Esophagus muscularis mucosa (tissue), 4 donors: ENCODE measurements at regions not wholly inside any gene's neighbourhood (a gene's known extent, or its start where the extent isn't known, plus 50 kb on each side); places are given as distances from the start of the nearest gene placed in this dataset.

Experiments used
- DNase-seq: peaks from one replicate; pipeline ENCODE4 v3.0.0-alpha.2; 2017; ENCODE audit errors: extremely low spot score
- H3K27ac ChIP-seq, 4 donors: fragments of 200-600 bp; sonication (generic); replicated peaks in 1 of 4; 1 replicate in 3 of 4; 2 replicates in 1 of 4; pipeline ENCODE4 v1.5.1; 2016 to 2019; ENCODE audit warnings: mild to moderate bottlenecking in 1 of 4
- H3K27me3 ChIP-seq, 4 donors: fragments of 200-600 bp; sonication (generic); one replicate each; pipeline versions ENCODE4 v1.5.1 to v1.6.0; 2016 to 2019
- H3K36me3 ChIP-seq, 4 donors: fragments of 200-600 bp; sonication (generic); one replicate each; pipeline ENCODE4 v1.5.1; 2016 to 2019
- H3K4me1 ChIP-seq, 4 donors: fragments of 200-600 bp; sonication (generic); one replicate each; pipeline ENCODE4 v1.5.1; 2016 to 2019
- H3K4me3 ChIP-seq, 4 donors: fragments of 200-600 bp; sonication (generic); 1 replicate in 2 of 4; 2 replicates in 2 of 4; pipeline ENCODE4 v1.5.1; 2016 to 2019; ENCODE audit warnings: mild to moderate bottlenecking in 4 of 4, moderate library complexity in 1 of 4
- H3K9me3 ChIP-seq, 4 donors: fragments of 200-600 bp; sonication (generic); 1 replicate in 3 of 4; 2 replicates in 1 of 4; pipeline ENCODE4 v1.5.1; 2016 to 2019
- CTCF ChIP-seq, 3 experiments: fragments of 200-600 bp in 2 of 3; fragments of 450-650 bp in 1 of 3; sonication (generic) in 2 of 3; IDR thresholded peaks; one replicate each; pipeline ENCODE4 v1.5.1; 2017 to 2019; ENCODE audit warnings: antibody characterized with exemption in 3 of 3, mild to moderate bottlenecking in 2 of 3, moderate library complexity in 1 of 3
- EP300 ChIP-seq: sonication (generic); formaldehyde crosslinking; IDR thresholded peaks from one replicate; pipeline ENCODE4 v1.6.1; 2017; ENCODE audit warnings: antibody characterized with exemption
- POLR2A ChIP-seq: fragments of 450-650 bp; IDR thresholded peaks from one replicate; pipeline ENCODE4 v1.6.1; 2017; ENCODE audit warnings: antibody characterized with exemption, moderate library complexity, mild to moderate bottlenecking, low read depth
- POLR2AphosphoS5 ChIP-seq, 2 donors: sonication (generic); formaldehyde crosslinking; IDR thresholded peaks; one replicate each; pipeline ENCODE4 v1.6.1; 2017; ENCODE audit warnings: antibody characterized with exemption in 2 of 2
- WGBS: methylation state at CpG from one replicate; pipeline ENCODE4 v1.1.5; 2018; 5-methylcytosine and 5-hydroxymethylcytosine counted together
- intact Hi-C: fragments of 100-400 bp; cut with DNase I; formaldehyde crosslinking; loops from one replicate; pipeline ENCODE4 v1.15.1; 2023

GRCh38 chr1:172777767-172778166, 118.9 kb downstream of the FASLG start:
- H3K27me3 ChIP-seq, result no peaks in the 10 kb centered on the region
- H3K9me3 ChIP-seq, result no peaks in the 10 kb centered on the region
- peaks cover 0 to 6% (median 0%) of the 10 kb centered on the region in 4 donors for H3K4me1 ChIP-seq
- H3K4me3 ChIP-seq, result no peak overlapping the region
- 75% methylated on average over 3 of the region's 3 CpGs for WGBS
- intact Hi-C loops, result no loop called here
- H3K27ac ChIP-seq, result no peak overlapping the region
- no peak for DNase-seq
- H3K36me3 ChIP-seq, result no peaks in the 10 kb centered on the region
- TF ChIP-seq POLR2AphosphoS5 (IDR thresholded peaks at IDR 0.05), result no peak
- TF ChIP-seq POLR2A, result no peak
- no peak for TF ChIP-seq EP300
- TF ChIP-seq CTCF (IDR thresholded peaks at IDR 0.05), result no peak

- WGBS, result 61% methylated on average over 7 of the region's 7 CpGs
- H3K27ac ChIP-seq, result no peak overlapping the region
Observed at GRCh38 chr1:172778456-172779455, 119.9 kb downstream of the FASLG start.

GRCh38 chr1:172779491-172779890, 120.6 kb downstream of the FASLG start:
- no peak for TF ChIP-seq EP300
- no peak for TF ChIP-seq POLR2A
- no peak for TF ChIP-seq CTCF (IDR thresholded peaks at IDR 0.05)
- no peak for TF ChIP-seq POLR2AphosphoS5 (IDR thresholded peaks at IDR 0.05)
- 57% methylated on average over 3 of the region's 3 CpGs for whole genome bisulfite sequencing
- no peak for DNase-seq
- no peak overlapping the region for H3K27ac ChIP-seq
- no peaks in the 10 kb centered on the region for H3K36me3 ChIP-seq
- no peak overlapping the region for H3K4me3 ChIP-seq
- intact Hi-C loops, result no loop called here
- H3K9me3 ChIP-seq, result peaks cover 0 to 8% (median 0%) of the 10 kb centered on the region in 4 donors
- no peaks in the 10 kb centered on the region for H3K27me3 ChIP-seq
- H3K4me1 ChIP-seq, result peaks cover 0 to 6% (median 0%) of the 10 kb centered on the region in 4 donors

More at GRCh38 chr1:172778456-172779455, 119.9 kb downstream of the FASLG start:
- Histone ChIP-seq H3K9me3 (peaks cover 0 to 8% (median 0%) of the 10 kb centered on the region in 4 donors), H3K36me3 (no peaks in the 10 kb centered on the region), H3K4me3 (no peak overlapping the region), H3K27me3 (no peaks in the 10 kb centered on the region), H3K4me1 (peaks cover 0 to 6% (median 0%) of the 10 kb centered on the region in 4 donors)
- intact Hi-C loops, result no loop called here
- TF ChIP-seq POLR2A, result no peak
- no peak for TF ChIP-seq CTCF (IDR thresholded peaks at IDR 0.05)
- no peak for TF ChIP-seq POLR2AphosphoS5 (IDR thresholded peaks at IDR 0.05)
- TF ChIP-seq EP300, result no peak
- DNase-seq, result no peak

GRCh38 chr1:172781513-172782140, 122.7 kb downstream of the FASLG start:
- Histone ChIP-seq H3K27me3 (no peaks in the 10 kb centered on the region), H3K27ac (no peak overlapping the region), H3K36me3 (no peaks in the 10 kb centered on the region), H3K9me3 (peaks cover 0 to 8% (median 0%) of the 10 kb centered on the region in 4 donors), H3K4me3 (no peak overlapping the region), H3K4me1 (no peaks in the 10 kb centered on the region)
- WGBS, result 76% methylated on average over 4 of the region's 4 CpGs
- TF ChIP-seq CTCF (IDR thresholded peaks at IDR 0.05) (no peak), EP300 (no peak), POLR2A (no peak), POLR2AphosphoS5 (IDR thresholded peaks at IDR 0.05) (no peak)
- intact Hi-C loops, result no loop called here
- DNase-seq, result no peak
